Stimulated activated CD4-positive, alpha-beta T cell treated with anti-CD3 and anti-CD28 coated beads, Interleukin-15, amount 100 ng/mL, for 48 hours (primary cell): ENCODE measurements at regions not wholly inside any gene's neighbourhood (a gene's known extent, or its start where the extent isn't known, plus 50 kb on each side); places are given as distances from the start of the nearest gene placed in this dataset.
A peak's percentile ranks its signal among the peaks of the same experiment; 100 is the strongest.

Experiments
- DNase-seq, 2 donors: peaks; one replicate each; pipeline ENCODE4 v3.0.0-alpha.2; 2020; ENCODE audit warnings: low read depth in 2 of 2

DNA sequence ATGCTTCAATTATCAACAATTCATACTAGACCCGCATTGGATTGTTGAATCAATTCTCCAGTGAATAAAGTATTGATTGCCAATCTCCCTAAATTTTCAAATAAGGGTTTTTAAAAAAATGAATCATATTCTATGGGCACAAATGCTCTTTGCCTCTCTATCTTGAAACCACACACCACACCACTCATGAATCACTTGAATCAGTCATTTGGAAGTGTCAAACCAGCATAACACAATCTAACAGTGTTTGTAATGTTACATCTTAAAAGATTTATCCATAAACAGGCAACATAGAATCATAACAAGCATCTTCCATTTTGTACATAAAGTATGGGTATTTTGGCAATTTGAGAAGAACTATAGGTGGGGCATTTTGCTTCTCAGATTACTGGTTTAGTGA is 219.5 kb upstream of the MIR17HG start:
- no peak for DNase-seq

DNA sequence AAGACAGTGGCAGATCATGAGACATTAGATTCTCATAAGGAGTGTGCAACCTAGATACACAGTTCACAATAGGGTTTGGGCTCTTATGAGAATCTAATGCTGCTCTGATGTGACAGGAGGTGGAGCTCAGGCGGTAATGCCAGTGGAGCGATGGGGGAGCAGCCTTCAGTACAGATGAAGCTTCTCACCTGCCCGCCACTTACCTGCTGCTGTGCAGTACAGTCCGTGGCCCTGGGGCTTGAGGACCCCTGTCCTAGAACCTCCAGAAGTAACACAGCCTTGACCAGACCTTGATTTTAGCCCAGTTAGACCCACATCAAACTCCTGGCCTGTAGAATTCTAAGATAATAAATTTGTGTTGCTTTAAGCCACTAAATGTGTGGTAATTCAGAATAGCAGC is 215.1 kb upstream of the MIR17HG start:
- no peak for DNase-seq

DNA sequence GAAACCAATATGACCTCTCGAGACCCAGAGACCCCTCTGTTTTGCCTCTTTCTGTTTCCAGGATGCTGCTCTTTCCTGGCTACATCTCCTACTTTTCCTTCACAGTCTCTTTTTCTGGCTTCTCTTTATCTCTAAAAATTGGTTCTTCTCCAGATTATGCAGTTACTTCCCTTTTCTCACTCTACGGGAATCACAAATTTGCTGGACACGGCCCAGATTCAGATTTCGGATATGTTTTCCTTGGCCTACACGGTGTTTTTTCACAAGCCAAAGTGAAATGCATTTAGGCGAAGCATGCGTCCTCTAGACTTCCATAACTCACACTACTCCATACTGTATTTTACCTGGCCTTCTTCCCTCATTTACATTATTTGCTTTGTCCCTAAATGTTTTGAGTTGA is 214.7 kb upstream of the MIR17HG start:
- DNase-seq, result no peak

DNA sequence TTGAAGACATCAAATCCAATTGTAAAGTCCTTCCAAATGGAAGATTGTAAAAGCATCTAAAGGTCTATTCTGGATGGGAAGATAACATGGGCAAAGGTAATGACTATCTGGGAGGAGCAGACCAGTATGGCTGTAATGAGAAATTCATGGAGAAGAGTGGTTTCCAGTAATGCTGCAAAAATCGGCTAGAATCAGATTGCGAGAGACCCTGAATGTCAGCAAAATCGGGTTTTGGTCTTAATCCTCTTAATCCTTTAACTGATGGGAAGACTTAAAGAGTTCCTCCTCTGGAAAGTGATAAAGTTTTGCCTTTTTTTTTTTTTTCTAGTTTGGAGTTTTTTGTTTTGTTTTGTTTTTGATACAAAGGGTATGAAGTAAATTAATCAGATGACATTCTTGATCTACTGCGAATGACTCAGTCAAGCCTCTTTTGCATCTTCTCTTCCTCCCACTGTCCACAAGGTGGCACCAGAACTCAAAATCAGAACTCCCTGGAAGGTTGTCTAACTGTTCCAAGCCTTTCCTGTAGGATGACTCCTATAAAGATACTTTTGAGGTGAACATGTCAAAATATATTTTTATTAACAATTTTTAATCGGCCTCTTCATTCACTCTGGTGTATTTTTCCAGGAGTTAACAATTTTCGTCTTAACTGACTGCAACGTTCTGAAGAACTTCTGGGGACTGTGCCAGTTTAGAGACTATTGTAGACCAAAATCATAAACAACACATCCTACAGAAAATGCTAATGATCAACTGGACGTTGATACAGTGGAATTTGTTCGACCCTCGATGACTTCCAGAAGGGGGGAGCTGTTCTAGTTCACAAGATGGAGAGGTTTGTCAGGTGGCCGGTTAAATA is 213.3 kb upstream of the MIR17HG start:
- DNase-seq, result peak in 1 of 2 donors; percentile 14

DNA sequence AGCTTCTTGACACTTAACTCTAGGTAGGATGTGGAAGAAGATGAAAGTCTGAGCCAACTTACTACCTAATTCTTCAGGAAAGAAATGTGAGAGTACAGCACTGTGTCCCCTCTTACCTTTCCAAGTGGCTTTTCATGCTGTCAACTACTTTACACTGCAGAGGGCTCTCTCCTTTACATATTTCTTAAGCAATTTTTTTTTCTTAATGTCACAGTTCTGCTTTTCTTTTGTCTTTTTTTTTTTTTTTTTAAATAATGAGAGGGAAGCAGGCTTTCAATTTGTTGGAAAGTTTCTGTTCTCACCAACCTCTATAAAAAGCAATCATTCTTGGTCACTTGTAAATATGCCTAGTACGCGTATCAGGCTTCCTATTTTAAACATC is 212.7 kb upstream of the MIR17HG start:
- DNase-seq, result no peak

DNA sequence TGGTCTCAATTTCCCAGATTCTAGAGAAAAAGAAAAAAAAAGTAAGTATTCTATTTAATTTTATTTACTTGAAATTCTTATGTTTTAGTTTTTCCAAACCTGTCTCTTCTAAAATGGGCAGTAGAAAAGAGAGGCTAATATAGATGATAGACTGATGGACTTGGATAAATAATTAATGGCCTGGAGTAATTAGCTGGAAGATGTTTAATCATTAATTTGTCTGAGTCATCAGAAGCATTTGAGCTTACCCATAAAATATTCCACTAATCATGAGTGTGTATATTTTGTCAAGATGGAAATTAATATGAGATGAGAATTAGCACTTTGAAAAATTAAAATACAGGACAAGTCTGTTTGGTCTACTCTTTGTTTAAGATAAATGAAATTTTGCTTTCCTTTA is 212.1 kb upstream of the MIR17HG start:
- no peak for DNase-seq

DNA sequence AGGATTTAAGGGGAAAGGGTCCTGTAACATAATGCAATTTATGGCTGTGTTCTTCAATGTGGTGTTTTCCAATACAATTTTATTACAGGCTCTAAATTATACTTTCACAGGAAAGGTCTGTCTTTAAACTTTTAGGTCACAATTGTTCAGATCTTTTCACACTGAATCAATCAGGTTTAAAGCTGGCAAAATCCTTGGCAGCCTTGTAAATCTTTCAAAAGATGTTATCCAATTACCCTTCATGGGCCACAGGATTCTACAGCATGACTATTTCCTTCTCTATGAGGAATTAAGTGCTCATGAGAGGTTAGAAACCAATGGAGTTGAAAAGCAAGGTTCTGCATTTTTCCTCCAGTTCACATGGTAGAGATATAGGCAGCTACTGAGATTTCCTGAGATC is 211.5 kb upstream of the MIR17HG start:
- DNase-seq, result no peak

DNA sequence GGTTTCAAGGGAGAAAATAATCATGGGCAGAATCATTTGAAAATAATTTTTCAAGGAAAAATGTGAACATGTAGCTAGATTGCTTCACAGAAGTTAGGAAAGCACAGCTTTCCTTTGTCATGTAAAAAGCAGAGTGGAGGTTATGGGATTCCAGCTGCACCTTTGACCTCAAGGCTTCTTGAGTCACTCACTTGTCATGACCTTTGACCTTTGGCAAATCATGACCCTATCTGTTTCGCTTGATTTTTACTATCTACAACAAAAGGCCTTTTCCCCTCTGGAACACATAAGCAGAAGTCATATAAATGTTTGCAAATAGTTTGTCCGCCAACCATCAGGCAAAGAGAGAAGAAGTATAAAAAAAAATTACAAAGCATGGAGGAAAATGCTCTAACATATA is 210.7 kb upstream of the MIR17HG start:
- DNase-seq, result no peak

DNA sequence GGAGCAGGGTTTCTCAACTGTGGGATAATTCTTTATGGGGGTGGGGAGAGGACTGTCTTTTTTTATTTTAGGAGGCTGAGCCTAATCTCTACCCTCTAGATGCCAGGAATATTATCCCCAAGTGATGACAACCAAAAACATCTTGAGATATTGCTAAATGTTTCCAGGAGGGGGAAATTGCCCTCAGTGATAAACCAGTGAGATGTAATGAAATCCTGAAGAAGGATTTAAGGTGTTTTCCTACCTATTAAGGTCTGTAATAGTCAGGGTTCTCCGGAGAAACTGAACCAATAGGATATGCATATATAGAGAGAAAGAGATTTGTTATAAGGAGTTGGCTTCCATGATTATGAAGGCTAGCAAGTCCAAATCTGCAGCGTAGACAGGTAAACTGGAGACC is 208.3 kb upstream of the MIR17HG start:
- no peak for DNase-seq

DNA sequence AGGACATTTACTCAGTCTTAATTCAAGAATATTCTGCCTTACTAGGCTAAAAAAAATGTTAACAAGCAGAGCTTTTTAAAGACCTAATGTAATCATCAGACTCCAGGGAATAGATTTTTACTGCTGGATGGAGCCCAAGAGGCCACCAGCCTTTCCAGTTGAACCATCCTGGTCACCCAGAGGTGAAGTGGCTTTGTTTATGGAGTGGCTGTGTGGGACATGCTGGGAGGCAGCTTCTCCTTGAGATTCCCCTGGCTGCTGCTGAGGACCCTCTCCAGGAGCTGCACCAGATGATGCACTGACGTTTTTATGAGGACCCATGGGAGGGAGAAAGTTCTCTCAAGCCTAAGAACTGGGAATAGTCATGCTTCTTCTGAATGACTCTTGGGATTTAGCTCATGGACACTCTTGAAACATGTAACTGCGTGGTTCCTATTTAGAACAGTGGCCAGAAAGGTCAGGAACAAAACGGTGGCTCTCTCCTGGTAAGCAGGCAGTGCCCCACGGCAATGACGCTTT is 205.9 kb upstream of the MIR17HG start:
- DNase-seq, result no peak

DNA sequence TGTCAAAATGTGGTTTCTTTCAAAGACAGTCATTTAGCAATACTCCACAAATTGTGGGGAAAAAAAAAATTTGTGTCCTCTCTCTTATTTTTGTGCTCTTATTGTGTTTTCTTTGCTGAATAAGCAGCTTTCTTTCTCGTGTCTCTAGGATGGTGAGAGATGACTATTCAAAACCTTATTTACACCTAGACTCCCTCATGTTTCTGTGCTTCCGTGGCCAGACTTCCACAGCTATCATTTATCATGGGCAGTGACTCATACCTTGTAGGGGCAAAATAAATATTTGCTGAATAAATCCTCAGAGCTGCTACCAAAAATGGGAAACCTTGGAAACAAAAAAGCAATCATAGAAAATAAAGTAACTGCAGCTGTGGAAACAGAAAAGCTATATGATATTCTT is 204.9 kb upstream of the MIR17HG start:
- no peak for DNase-seq

DNA sequence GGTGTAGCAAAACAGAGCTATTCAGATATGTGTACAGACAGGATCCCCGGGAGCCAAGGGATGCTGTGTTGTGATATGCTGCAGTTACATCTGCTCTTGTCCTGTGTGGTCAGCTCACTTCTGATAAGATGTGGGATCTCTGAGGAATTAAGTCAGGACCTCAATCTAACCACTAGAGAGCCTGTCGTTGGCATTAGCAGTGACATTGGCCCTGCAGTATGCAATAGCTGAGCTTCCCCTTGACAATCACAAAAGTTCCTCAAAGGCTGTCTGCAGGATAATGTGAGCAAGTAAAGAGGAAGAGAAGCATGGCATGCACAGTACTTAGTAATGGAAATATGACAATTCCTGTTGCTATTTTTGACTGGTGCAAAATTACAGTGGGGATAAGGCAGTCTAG is 203.4 kb upstream of the MIR17HG start:
- no peak for DNase-seq

DNA sequence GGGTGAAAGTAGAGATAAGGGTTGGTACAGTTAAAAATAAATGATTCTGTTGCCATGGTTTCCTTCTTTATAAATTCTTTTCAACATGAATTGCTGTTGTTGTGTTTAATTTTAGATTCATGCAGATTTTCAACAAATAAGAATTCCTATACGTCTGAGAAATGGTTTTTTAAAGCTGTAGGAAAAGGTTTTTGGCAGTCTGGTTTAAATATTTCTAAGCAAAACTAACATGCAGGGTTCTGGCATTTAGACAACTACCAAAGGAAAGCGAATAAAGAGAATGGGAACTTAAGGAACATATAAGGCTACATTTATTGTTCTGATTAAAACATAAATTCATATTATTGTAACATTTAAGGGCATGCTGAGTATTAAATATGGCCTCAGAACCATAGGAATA is 203.0 kb upstream of the MIR17HG start:
- no peak for DNase-seq

DNA sequence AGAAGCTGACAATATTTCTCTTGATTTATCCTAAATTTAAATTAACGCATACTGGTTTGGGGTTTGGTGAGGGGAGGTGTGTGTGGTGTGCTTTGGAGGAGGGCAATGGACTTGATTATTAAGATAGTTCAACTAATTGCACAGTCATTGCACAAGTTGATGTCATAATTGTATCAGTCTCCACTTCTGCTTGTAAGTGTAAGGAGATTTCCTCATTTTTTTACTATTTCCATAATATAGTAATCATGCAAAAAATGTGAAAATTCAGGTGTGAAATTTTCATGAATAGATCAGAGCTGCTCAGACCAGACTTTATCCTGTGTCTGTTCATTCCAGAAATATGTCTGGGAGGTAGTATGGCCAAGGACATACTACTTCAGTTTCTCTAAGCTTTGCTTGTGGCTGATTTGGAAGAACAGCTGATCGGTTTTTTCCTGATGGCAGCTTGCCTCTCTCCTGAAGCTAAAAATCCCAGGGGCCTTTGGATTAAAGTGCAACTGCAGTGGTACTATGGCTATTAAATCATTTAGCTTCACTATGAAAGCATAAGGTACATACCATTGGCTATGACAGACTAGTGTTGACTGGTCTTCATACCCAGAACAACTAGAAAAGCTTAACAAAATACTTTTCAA is 201.8 kb upstream of the MIR17HG start:
- DNase-seq, result no peak

DNA sequence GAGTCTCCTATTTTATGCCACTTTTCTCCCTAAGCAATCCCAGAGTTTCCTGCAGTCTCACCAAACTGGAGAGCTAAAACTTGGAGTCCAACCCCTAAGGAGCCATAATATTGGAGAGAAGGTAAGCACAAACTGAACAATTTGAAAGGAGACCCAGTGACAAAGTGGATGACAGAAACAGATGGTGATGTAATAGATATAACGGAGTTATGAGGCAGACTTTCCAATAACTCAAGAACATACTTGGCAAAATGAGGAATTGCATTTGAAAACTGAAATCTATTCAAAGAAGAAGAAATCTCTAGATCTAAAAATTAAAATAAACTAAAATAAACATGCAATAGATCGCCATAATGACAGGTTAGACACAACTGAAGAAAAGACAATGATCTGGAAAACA is 200.9 kb upstream of the MIR17HG start:
- DNase-seq, result no peak

DNA sequence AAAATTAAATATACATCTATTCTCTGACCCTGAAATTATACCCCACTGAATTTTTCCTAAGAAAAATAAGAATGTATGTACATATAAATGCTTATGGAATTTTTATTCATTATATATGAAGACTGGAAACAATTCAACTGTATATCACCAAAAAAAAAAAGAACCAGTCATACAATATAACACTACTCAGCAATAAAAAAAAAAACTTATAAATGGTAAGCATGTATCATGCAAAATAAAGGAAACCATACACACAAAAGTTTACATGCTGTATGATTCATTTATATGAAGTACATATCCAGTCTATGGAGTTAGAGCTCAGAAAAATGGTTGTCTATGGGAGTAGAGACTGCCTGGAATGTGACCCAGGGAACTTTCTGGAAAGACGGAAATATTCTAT is 199.4 kb upstream of the MIR17HG start:
- DNase-seq, result no peak

DNA sequence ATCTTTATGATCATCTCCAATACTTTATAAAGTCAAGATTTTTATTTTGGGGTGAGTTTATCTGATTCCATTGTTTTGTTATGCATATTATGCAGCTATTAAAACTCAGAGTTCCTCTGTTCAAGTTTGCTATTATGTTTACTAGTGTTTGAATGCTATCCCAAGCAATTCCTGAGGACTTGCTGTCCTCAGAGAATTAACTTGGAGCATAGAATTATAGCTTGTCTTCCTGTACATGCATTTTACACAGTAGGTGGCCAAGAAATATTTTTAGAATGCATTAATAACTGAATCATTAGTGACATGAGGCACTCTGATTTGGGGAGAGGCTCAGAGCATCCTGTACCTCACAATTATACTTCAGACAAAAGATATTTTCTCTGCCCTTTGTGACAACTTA is 195.6 kb upstream of the MIR17HG start:
- DNase-seq, result no peak

DNA sequence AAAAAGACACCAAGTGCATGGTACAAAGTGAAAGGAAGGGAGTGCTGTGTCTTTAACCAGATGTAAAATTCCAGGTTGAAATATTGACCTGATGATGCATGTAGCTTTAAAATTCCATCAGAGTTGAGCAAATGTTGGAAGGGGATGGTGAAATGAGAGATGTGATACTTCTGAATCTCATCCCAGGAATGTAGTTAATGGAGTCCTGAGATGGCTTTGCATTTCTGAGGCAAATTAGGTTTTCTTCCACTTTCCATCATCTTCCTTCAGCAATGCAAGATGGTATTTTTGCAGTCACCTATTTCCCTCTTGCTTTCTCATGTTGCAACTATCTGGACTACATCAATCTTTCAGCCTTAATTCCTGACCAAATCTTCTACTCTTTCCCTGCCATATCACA is 194.1 kb upstream of the MIR17HG start:
- no peak for DNase-seq

DNA sequence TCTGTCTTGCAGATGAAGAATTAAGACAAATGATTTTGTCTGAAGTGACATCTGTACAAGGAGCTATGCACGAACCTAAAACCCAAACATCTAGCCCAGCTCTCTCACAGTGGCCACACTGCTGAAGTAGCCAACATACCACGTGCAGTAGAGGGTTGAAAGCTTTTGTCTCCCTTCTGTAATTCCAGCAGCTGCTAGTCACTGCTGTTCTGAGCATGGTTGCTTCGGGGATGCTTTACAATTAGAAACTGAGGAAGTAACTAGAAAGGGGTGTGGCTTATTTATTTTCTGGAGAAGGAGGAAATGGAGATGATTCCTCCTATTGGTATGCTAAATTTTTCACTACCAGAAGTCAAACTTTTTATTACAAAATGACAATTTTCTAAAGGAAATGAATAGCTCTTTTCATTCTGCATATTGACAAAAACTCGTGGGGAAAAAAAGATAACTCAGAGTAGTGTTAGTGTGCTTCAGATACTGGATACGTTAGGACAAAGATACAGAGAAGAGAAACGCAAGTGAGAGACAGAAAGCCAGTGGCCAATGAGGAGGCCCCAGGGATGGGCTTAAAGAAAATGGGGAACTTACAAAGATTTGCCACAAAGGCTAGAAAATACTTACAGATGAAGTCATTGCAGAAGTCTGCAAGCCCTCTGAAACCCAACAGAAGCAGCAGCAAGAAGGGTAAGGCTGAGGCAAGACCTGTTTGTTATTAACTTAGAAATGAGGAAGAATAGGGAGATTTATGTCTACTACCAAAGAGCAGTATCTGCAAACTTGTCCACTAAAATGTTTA is 192.7 kb upstream of the MIR17HG start:
- DNase-seq, result no peak

DNA sequence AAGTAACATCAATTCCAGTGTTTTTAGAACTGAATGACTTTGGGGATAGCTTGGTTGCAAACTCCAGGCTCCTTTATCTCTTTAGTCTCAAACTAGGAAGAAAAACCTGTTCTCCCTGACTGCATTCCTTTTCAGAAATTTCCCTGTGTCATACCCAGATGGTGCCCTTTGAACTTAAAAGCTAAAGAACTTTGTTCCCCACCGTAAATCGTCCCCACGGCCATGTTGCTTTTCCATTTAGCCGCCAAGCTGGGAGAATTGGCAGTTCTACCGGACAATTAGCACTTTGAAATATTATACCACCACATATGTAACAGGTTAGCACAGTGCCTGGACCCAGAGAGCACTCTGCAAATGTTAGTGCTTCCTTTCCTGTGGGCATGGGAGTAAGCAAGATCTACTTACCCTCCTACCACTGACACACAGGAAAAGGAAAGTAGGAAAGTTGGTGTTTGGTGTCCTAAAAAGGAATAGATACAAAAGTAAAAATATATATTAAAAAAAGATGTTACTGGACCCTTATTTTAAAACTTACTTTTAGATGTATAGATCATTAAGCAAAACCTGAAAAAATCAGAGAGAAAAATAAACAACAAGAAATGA is 191.9 kb upstream of the MIR17HG start:
- DNase-seq, result no peak

DNA sequence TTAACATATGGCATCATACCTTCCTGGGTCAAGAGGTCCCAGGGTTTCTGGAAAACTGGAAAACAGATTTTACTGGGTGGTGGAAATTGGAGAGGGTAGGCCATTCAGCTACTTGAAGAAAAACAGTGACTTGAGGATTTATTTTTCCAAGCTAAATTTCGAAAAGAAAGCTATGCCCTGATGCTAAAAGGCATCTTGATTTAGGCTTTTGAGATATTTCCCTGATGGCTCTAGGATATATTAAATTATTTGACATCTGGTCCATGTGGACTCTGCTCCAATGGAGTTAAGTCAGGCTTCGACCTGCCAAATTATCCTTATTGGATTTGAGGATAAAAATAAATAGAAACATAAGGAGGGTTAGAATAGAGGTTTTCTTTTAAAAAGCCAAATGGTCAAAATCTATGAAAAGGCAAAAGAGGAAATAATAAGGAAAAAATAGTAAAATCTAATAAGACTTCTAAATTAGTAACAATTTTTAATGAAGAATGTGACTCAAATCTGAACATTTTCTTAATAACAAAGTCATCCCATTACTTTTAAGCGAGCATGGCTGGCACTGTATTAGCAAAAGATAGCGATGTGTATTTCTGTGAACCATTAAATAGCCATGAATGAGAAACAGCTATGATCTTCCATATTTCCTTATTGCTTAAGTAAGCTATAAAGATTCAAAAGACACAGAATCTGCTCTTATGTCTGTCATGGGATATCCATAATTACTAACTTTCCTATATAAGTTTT is 190.0 kb upstream of the MIR17HG start:
- DNase-seq, result no peak

DNA sequence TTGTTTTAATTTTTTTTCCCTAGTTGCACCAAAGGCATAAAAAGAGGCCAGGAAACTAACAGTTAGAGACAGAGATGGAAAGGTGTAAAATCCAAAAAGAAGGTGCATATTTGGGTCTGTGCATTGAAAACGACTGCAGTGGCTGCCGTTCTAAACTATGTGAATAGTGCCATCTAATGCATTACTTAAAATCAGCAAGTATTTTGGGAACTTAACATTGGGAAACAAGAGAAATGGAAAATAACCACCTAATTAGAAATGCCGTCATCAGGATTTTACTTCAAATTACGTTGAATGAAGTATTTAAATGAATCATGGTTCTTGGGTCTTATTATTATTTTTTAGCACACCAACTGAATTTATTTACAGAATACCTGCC is 189.5 kb upstream of the MIR17HG start:
- DNase-seq, result no peak
